C4-2B (cell line): ENCODE measurements at regions not wholly inside any gene's neighbourhood (a gene's known extent, or its start where the extent isn't known, plus 50 kb on each side); places are given as distances from the start of the nearest gene placed in this dataset.
A peak's percentile ranks its signal among the peaks of the same experiment; 100 is the strongest.
"Not testable (repeated sequence)": the region's sequence is repeated elsewhere in the genome, so short reads cannot be mapped to it uniquely, and the experiment has no call there.

Experiments
- H3K27ac ChIP-seq: fragments of 450-650 bp; 2 replicates; pipeline ENCODE4 v1.5.1; 2017
- CTCF ChIP-seq: fragments of 450-650 bp; conservative IDR thresholded peaks from 2 replicates; pipeline ENCODE4 v1.5.1; 2017; ENCODE audit warnings: mild to moderate bottlenecking
- ZFX ChIP-seq: fragments of 450-650 bp; IDR thresholded peaks from 2 replicates; pipeline ENCODE4 v1.6.1; 2017

- TF ChIP-seq ZFX (no peak), CTCF (no peak)
These were observed 818.0 kb upstream of the SLC10A2 start for GRCh38 chr13:103884101-103884723.

GRCh38 chr13:103883698-103884097, 817.5 kb upstream of the SLC10A2 start:
- TF ChIP-seq CTCF = no peak
- no peak for TF ChIP-seq ZFX
- no peak overlapping the region for H3K27ac ChIP-seq

More at GRCh38 chr13:103884101-103884723, 818.0 kb upstream of the SLC10A2 start:
- no peak overlapping the region for H3K27ac ChIP-seq

- TF ChIP-seq CTCF (peak; percentile 79), ZFX (no peak)
- no peak overlapping the region for H3K27ac ChIP-seq
These were observed 816.9 kb upstream of the SLC10A2 start for GRCh38 chr13:103883164-103883563.

- H3K27ac ChIP-seq = not testable (repeated sequence)
These were observed 813.9 kb upstream of the SLC10A2 start for GRCh38 chr13:103880146-103880545.

- H3K27ac ChIP-seq = no peak overlapping the region
These were observed 812.8 kb upstream of the SLC10A2 start for GRCh38 chr13:103878891-103879605.

GRCh38 chr13:103876571-103876970, 810.4 kb upstream of the SLC10A2 start:
- TF ChIP-seq ZFX (no peak), CTCF (no peak)

More at GRCh38 chr13:103878891-103879605, 812.8 kb upstream of the SLC10A2 start:
- TF ChIP-seq ZFX (no peak), CTCF (no peak)

GRCh38 chr13:103873725-103874124, 807.5 kb upstream of the SLC10A2 start:
- H3K27ac ChIP-seq = no peak overlapping the region

More at GRCh38 chr13:103876571-103876970, 810.4 kb upstream of the SLC10A2 start:
- H3K27ac ChIP-seq = no peak overlapping the region

More at GRCh38 chr13:103873725-103874124, 807.5 kb upstream of the SLC10A2 start:
- TF ChIP-seq CTCF (no peak), ZFX (no peak)
